OCI-LY1 (cell line): ENCODE measurements at regions not wholly inside any gene's neighbourhood (a gene's known extent, or its start where the extent isn't known, plus 50 kb on each side); places are given as distances from the start of the nearest gene placed in this dataset.

Experiments used
- CTCF ChIP-seq: fragments of 200-600 bp; sonication (generic), shearing (Covaris generic); IDR thresholded peaks from 2 replicates; pipeline ENCODE4 v1.5.1; 2017; ENCODE audit warnings: mild to moderate bottlenecking, antibody characterized with exemption, low read length, moderate library complexity, mixed read lengths
- EZH2 ChIP-seq: fragments of 200-600 bp; sonication (generic), shearing (Covaris generic); IDR thresholded peaks from 2 replicates; pipeline ENCODE4 v1.8.0; 2017; ENCODE audit warnings: borderline replicate concordance, mixed run types, mild to moderate bottlenecking, antibody characterized with exemption, low read length, moderate library complexity, mixed read lengths

DNA sequence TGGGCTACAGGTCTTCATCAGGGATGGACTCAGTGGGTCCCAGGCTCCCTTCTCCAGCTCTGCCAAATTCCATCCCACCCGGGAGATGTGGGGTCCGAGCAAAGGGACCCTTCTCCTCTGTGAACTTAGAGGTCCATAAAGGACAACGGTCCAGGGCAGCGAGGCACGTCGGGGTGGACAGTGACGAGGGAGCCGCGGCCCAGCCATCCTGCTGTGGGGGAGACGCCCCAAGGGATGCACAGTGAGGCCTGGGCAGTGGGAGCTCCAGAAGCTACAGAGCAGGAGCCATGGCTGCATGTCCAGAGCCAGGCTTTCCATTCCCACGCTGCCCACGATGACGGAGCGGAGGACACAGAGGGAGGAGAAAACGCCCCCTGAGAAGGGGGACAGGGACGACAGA lies 107.5 kb upstream of the PPP1R26 start:
- no peak for TF ChIP-seq CTCF
- TF ChIP-seq EZH2, result no peak
